ENCODE measurements at regions not wholly inside any gene's neighbourhood (a gene's known extent, or its start where the extent isn't known, plus 50 kb on each side); places are given as distances from the start of the nearest gene placed in this dataset.
"Not testable (repeated sequence)": the region's sequence is repeated elsewhere in the genome, so short reads cannot be mapped to it uniquely, and the experiment has no call there.

DNA sequence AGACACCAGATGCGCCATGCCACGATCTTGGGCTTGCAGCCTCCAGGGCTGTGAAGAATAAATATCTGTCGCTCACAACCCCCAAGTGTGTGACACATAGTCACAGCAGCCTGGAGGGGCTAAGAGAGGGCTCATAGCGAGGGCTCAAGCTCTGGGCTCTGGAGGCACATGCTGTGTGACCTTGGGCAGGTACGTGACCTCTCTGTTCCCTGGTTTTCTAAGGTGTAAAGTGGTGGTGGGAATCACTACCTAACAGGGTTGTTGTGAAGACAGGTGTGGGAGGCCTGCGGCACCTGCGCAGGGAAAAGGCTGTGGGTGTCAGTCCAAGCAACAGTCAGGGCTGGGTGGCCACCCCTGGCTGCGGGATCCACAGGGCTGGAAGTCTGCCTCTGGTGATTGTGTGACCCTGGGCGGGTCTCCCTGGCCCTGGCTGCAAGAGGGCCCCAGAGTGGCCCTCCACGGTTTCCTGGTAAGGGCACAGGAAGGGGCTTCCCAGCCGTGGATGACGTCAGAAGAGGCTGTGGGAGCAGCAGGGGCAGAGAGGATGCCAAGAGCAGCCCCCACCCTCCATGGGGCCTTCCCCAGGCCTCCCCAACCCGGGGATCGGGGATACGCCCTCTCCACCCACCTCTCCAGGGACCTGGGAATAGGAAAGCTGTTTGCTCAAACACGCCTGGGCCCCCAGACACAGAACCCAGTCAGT, 218.8 kb upstream of the SGCG start:
- no peak for DNase-seq

DNA sequence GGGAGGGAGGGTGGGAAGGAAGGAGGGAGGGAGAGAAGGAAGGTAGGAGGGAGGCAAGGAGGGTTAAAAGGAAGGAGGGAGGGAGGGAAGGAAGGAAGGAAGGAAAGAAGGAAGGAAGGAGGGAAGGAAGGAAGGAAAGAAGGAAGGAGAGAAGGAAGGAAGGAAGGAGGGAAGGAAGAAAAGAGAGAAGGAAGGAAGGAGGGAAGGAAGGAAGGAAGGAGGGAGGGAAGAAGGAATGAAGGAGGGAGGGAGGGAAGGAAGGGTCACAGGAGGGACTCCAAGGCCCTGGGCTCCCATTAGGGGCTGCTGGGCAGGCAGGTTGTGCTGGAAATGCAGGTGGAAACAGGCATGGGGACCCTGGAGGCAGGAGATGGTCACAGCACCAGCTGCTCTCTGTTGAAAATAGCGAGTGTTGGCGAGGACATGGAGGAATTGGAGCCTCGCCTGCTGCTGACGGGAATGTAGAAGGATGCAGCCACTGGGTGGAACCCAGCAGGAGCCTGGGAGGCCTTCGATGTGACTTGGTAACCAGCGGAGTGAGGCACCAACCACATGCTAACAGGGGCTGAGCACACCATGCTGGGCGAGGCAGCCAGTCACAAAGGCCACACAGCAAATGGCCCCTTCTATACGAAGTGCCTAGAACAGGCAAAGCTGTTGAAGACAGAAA, 217.3 kb upstream of the SGCG start:
- DNase-seq = not testable (repeated sequence)

DNA sequence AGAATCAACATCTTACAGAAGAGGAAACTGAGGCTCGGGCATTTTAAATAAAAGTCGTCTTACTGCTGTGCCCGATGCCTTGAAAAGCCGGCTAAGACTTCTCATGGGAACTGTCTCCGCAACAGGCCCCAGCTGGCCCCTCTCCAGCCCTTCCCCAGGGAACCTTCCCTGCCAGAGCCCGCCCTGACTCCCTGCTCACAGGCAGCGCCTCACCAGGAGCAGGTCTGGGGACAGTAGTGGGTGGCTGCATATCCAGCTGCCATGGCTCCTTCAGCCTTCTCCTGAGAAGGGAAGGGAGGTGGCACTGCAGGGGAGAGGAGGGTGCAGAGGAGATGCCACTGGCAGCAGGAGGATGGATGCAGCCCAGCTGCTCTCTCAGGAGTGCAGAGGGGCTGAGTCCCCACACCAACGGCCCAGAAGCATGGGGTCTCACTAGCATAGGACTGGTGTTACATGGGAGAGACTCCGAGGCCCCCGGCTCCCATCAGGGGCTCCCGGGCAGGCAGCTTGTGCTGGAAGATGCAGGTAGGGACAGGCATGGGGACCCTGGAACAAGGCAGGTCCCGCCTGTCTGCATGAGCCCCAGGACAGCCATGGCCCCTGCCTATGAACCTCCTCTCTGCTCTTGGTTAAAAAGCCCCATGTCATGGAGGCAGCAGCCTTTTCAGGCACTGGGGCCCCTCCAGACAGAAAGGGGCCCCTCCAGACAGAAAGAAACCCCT, 216.4 kb upstream of the SGCG start:
- DNase-seq = no peak

- not testable (repeated sequence) for DNase-seq
These were observed 215.5 kb upstream of the SGCG start for GRCh38 chr13:22965011-22965857.

DNA sequence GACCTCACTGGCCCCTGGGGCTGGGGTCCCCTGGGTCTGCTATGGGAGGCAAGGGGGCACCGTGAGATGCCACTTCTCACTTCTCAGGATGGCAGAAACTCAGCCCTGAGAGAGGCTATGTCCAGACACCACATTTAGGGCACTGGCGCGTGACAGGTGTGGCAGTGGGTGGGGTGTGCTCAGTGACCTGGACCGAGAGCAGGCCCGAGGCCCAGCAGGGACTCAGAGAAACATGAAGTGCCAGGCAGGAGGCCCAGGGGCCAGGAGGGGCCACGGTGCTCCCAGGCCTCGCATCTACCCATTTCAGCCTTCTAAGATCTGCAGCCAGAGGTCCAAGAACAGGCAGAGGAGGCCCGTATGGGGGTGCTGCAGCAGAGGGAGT, 214.9 kb upstream of the SGCG start:
- DNase-seq = not testable (repeated sequence)

- DNase-seq = not testable (repeated sequence)
These were observed 214.0 kb upstream of the SGCG start for GRCh38 chr13:22966753-22967152.

DNA sequence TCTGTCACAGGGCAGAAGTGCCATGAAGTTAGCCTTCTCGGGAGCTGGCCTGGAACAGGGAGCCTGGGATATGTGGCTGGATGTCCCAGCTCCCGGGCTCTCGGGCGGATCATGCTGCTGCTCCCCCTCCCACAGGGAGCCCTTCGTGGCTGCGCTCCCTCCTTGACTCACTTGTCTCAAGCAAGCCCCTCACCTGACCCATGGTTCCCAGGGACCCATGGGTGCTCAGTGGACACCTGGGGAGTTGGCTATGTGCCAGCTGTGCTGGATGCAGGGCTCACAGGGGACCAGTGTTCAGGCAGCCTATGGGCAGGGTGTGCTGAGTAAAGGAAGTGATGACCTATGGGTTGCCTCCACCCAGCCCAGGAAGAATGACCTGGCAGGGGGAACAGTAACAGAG, 213.1 kb upstream of the SGCG start:
- no peak for DNase-seq

DNA sequence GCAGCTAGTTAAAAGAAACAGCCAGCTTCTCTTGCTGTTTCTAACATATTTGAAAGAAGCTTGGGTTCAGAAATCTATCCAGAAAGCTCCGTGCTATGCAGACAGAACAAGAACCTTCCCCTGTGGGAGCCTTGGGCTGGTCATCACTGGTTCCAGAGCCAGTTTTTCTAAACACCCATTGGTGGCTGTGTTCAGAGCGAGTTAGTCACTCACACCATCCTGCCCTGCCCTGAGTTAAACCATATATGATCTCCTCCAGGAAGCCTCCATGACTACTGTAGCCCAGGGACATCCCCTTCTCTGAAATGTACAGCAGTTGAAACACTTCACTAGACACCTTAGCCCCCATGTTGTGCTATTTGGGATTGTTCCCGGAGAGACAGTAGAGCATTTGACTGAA, 200.8 kb upstream of the SGCG start:
- no peak for DNase-seq

- no peak for DNase-seq
These were observed 199.8 kb upstream of the SGCG start for GRCh38 chr13:22980936-22981335.

GRCh38 chr13:22993148-22993547, 187.6 kb upstream of the SGCG start:
- DNase-seq = no peak

DNA sequence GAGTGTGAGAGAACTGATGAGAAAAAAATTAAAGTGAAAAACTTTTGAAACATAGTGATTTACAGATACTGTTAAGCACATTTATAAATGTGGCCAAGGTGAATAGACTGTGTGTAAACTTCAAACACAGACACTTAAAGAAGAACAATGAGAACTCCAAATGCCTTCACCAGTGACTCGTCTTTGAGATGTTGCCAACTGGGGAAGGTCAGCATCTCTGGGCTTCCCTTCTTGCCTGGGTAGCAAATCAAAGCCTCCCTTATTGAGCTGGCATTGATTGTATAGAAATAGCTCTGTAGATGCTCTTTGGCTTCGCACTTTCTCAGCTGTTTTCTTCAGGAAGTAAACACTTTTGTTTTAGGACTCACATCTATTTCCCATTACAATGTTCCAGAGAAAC, 177.3 kb upstream of the SGCG start:
- DNase-seq = no peak

DNA sequence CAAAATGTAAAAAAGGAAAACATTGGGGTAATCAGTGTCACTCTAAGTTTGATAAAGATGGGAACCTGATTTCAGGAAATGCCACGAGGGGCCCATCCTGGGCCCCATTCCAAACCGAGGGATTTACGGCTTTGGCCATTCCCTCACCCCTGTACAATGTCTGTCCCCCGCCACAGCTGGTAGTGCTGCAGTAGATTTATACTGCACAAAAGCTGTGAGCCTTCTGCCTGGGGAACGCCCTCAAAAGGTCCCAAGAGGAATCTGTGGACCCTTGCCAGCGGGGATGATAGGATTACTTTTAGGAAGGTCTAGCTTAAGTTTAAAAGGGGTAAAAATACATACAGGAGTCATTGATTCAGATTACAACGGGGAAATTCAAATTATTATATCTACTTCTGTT, 173.4 kb upstream of the SGCG start:
- DNase-seq = no peak

DNA sequence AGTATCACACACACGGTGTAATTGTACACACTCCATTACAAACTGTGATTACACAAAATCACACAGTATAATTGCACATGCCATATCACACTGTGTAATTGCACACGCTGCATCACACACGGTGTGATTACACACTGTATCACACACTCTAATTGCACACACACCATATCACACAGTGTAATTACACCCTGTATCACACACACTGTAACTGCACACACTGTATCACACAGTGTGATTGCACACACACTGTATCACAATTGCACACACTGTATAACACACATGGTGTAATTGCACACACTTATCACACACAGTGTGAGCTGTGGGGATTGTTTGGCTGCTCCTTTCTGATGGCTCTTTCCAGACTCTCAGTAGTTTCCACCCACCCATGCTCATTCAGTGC, 162.6 kb upstream of the SGCG start:
- DNase-seq = no peak

- DNase-seq = no peak
These were observed 160.4 kb upstream of the SGCG start for GRCh38 chr13:23020246-23020843.

GRCh38 chr13:23021906-23022305, 158.9 kb upstream of the SGCG start:
- no peak for DNase-seq

- no peak for DNase-seq
These were observed 158.1 kb upstream of the SGCG start for GRCh38 chr13:23022704-23023103.

DNA sequence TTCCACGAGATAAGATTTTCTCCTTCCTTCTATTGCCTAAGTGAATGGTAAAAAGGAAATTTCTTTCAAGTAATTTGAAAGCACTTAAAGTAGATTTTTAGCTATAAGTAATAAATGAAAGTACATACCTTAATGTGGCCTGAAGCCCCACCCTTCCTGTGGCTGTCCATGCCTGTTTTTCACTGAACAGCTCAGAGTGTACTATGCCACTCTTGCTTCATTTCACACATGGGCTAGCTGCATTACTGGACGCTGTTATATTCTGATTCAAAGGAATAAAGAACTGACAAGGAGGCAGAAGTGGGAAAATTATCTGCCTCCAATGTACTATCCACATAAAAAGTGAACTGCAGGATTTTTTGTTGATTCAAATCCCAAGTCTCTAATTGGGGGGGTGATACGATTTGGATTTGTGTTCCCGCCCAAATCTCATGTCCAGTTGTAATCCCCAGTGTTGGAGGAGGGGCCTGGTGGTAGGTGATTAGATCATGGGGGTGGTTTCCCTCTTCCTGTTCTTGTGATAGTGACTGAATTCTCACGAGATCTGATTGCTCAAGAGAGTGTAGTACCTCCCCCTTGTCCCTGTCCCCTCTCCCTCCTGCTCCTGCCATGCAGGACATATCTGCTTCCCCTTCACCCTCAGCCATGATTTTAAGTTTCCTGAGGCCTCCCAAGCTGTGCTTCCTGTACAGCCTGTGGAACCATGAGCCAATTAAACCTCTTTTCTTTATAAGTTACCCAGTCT, 154.7 kb upstream of the SGCG start:
- DNase-seq = no peak

- no peak for DNase-seq
These were observed 141.4 kb upstream of the SGCG start for GRCh38 chr13:23039266-23039935.

- DNase-seq = no peak
These were observed 138.6 kb upstream of the SGCG start for GRCh38 chr13:23042181-23042580.

DNA sequence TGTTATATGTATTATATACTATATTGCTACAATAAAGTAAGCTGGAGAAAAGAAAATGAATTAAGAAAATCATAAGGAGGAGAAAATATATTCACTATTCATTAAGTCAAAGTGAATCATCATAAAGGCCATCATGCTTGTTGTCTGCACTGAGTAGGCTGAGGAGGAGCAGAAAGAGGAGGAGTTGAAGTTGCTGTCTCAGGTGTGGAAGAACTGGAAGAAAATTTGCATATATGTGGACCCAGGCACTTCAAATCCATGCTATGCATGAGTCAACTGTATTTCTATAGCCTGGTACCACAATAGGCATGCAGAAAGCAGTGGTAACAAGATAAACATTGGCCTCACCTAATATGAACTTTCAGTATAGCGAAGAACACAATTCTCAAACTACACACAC, 135.9 kb upstream of the SGCG start:
- no peak for DNase-seq

DNA sequence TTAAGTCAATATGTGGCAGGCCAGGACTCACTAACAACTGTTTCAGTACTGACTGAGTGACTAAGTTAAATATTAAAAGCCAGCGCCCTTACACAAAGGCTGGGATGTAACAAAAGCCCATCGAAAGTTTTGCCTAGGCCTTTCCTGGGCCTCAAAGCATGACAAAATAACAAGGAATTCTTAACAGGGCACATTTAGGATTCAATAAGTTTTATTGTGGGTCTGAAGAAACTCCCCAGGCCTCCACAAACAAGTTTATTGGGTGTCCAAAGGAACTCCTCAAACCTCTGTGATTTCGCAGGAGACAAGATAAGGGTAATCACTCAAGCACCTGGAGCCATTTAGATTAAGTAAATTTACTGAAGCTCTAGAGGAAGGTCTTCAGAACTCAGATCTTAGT, 130.7 kb upstream of the SGCG start:
- DNase-seq = no peak

DNA sequence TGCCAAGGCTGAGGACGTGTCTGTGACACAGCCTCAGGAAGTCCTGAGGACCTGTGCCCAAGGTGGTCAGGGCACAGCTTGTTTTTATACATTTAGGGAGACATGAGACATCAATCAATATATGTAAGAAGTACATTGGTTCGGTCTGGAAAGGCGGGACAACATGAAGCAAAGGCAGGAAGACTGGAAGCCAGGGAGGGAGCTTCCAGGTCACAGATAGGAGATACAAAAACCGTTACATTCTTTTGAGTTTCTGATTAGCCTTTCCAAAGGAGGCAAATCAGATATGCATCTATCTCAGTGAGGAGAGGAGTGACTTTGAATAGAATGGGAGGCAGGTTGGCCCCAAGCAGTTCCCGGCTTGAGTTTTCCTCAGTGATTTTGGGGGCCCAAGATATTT, 127.1 kb upstream of the SGCG start:
- DNase-seq = not testable (repeated sequence)

All from NK-92 treated with Interleukin-12 subunit alpha and Interleukin-12 subunit beta, amount 100 ng/mL, for 24 hours (cell line).